ENCODE measurements at regions not wholly inside any gene's neighbourhood (a gene's known extent, or its start where the extent isn't known, plus 50 kb on each side); places are given as distances from the start of the nearest gene placed in this dataset.

DNA sequence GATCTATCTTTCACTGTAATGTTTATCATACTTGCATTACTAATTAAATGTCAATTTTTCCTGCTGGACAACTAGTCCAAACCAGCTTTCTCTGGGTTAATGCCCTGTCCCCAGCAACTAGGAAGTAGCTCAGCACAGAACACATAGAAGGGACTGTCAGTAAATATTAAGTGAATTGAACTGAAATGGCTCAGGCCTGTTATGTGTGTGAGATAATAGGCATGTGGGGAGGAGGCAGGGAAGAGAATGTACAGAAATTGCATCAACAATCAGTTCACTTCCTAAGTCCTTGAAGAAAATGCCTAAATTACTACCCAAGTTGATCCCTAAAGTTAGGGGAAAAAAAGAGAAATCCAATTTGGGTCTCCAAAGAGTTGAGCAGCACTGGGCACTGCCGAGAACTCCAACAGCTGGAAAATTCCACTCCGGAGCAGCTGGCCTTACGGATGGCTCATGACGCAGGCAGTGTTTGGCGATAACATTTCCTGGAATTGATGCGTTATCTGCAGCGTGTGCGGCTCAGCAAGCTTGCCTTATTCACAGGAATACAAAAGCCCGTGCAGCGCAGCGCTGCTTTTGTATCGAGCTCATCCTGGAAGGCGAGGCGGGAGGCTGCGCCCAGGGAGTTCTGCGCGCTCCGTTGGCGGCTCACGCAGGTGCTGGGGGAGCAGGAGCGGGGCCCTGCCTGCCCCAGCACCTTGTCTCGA is 297.3 kb upstream of the LCORL start:
- Histone ChIP-seq H3K4me3 (peak overlapping the region in 3 of 4 donors; percentile 5 to 48 (median 5)), H3K36me3 (no peaks in the 10 kb centered on the region), H3K4me1 (peaks cover 0 to 8% (median 0%) of the 10 kb centered on the region in 3 donors), H3K27me3 (no peaks in the 10 kb centered on the region), H3K27ac (peak overlapping the region in 1 of 4 donors; percentile 43), H3K9me3 (no peaks in the 10 kb centered on the region)
- TF ChIP-seq, protein P1, sequence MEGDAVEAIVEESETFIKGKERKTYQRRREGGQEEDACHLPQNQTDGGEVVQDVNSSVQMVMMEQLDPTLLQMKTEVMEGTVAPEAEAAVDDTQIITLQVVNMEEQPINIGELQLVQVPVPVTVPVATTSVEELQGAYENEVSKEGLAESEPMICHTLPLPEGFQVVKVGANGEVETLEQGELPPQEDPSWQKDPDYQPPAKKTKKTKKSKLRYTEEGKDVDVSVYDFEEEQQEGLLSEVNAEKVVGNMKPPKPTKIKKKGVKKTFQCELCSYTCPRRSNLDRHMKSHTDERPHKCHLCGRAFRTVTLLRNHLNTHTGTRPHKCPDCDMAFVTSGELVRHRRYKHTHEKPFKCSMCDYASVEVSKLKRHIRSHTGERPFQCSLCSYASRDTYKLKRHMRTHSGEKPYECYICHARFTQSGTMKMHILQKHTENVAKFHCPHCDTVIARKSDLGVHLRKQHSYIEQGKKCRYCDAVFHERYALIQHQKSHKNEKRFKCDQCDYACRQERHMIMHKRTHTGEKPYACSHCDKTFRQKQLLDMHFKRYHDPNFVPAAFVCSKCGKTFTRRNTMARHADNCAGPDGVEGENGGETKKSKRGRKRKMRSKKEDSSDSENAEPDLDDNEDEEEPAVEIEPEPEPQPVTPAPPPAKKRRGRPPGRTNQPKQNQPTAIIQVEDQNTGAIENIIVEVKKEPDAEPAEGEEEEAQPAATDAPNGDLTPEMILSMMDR (IDR thresholded peaks at IDR 0.05): no peak
- TF ChIP-seq POLR2A (IDR thresholded peaks at IDR 0.05): no peak
- 22 to 30% methylated on average over 8 to 17 of the region's 22 CpGs for whole genome bisulfite sequencing, 2 donors
- intact Hi-C loops (cut with DNase I): no loop called here
- DNase-seq: no peak

GRCh38 chr4:18314731-18315130 is 293.2 kb upstream of the LCORL start:
- Histone ChIP-seq H3K4me1 (peaks cover 0 to 8% (median 0%) of the 10 kb centered on the region in 3 donors), H3K4me3 (no peak overlapping the region), H3K36me3 (no peaks in the 10 kb centered on the region), H3K9me3 (no peaks in the 10 kb centered on the region), H3K27ac (no peak overlapping the region), H3K27me3 (no peaks in the 10 kb centered on the region)
- intact Hi-C loops (cut with DNase I): no loop called here
- no peak for DNase-seq
- WGBS, 2 donors: 64 to 66% methylated on average over 3 of the region's 3 CpGs
- no peak for TF ChIP-seq POLR2A (IDR thresholded peaks at IDR 0.05)
- TF ChIP-seq, protein P1 (IDR thresholded peaks at IDR 0.05): no peak

DNA sequence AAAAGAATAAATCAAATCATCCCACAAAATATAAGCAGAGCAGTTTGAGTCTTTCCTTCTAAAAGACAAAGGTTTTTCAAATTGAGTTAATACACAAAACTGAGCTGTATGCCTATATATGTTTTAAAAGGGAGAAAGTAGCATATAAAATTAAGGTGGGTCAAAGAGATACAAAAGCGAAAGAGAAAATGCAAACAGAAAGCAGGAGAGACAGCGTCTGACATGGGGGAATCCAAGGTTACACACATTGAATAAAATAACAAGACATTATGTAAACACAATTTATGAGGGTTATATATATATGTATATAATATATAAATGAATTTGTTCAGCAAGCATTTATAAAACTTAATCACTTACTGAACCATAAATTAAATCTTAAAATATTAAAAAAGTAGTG is 276.1 kb upstream of the LCORL start:
- H3K4me1 ChIP-seq: no peaks in the 10 kb centered on the region
- H3K4me3 ChIP-seq: no peak overlapping the region
- no peak overlapping the region for H3K27ac ChIP-seq
- TF ChIP-seq, protein P1 (IDR thresholded peaks at IDR 0.05): no peak
- TF ChIP-seq POLR2A (IDR thresholded peaks at IDR 0.05): no peak
- intact Hi-C loops (cut with DNase I): no loop called here
- no peaks in the 10 kb centered on the region for H3K36me3 ChIP-seq
- H3K27me3 ChIP-seq: no peaks in the 10 kb centered on the region
- 59 to 69% methylated on average over 2 of the region's 2 CpGs for WGBS, 2 donors
- no peak for DNase-seq
- no peaks in the 10 kb centered on the region for H3K9me3 ChIP-seq

DNA sequence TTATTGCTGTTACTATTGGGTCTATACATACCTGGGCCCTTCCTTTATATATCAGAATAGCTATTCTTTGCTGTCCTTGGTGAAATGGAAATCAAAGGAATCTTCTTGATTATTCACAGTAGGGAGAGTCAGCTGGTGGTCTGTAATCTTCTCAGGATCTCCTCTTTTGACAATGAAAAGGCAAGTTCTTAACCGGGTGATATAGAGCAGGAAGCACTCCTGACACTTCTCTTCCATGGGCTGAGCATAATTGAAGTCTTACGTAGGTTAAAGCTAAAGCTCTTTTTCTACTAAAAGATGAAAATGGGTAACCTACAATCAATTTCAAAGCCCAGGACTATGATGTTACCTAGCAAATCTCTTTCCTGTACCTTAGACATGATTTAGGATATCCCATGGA is 274.9 kb upstream of the LCORL start:
- H3K4me1 ChIP-seq: no peaks in the 10 kb centered on the region
- no peaks in the 10 kb centered on the region for H3K27me3 ChIP-seq
- H3K27ac ChIP-seq: no peak overlapping the region
- no peak for DNase-seq
- no peaks in the 10 kb centered on the region for H3K36me3 ChIP-seq
- no peaks in the 10 kb centered on the region for H3K9me3 ChIP-seq
- 51 to 69% methylated on average over 2 of the region's 2 CpGs for WGBS, 2 donors
- no peak overlapping the region for H3K4me3 ChIP-seq
- intact Hi-C loops (cut with DNase I): no loop called here
- TF ChIP-seq, protein P1 (IDR thresholded peaks at IDR 0.05): no peak
- TF ChIP-seq POLR2A (IDR thresholded peaks at IDR 0.05): no peak

DNA sequence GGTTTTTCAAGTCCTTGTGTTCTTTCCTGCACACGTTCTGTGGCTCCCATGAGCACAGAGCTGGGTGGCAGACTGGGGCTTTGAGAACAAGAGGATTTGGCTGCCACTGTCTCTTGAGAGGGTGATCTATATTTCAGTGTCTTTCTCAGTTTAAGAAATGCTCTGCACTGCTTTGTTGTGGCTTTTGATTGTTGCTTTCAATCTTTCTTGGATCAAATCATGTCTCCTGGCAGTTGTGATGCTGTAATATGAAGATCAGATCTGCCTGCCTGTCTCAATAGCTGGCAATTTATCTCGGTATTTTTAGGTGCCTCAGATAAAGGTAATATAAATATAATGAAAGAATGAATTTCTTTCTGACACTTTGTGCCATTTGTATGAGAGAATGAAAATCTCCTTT is 273.3 kb upstream of the LCORL start:
- no peak for TF ChIP-seq POLR2A (IDR thresholded peaks at IDR 0.05)
- TF ChIP-seq, protein P1 (IDR thresholded peaks at IDR 0.05): no peak
- H3K4me1 ChIP-seq: no peaks in the 10 kb centered on the region
- no peaks in the 10 kb centered on the region for H3K9me3 ChIP-seq
- H3K27ac ChIP-seq: no peak overlapping the region
- H3K36me3 ChIP-seq: no peaks in the 10 kb centered on the region
- no peak overlapping the region for H3K4me3 ChIP-seq
- DNase-seq: no peak
- intact Hi-C loops (cut with DNase I): no loop called here
- 51 to 52% methylated on average over 2 of the region's 2 CpGs for WGBS, 2 donors
- H3K27me3 ChIP-seq: no peaks in the 10 kb centered on the region

All from esophagus squamous epithelium (tissue), 5 donors.